ENCODE measurements at regions not wholly inside any gene's neighbourhood (a gene's known extent, or its start where the extent isn't known, plus 50 kb on each side); places are given as distances from the start of the nearest gene placed in this dataset.

DNA sequence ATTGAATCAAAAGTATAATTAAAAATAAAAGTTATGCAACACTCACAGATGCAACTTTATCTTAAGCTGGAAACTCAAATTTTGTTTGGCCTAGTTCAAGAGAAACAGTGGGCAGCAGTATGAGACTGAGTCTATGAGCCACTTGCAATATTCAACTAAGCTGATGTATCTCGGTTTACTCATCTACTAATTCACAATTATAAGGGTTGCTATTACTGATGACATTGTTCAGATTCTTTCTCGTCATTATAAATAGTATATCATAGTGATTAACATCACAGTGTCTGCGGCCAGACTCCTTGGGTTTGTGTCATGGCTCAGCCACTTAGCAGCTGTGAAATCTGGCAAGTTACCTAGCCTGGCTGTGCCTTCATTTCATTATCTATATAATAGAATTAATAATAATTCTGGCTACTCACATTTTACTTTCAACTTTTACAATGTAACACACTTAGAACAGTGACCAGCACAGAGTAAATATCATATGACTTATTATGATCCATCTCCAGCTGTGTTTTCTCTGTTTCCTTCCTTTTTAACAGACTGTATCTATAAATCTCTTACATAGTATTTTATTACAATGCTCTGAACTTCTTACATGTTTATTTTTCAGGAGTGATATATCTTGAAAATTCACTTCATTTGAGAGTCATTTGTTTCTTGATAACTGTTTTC lies 194.3 kb upstream of the RGS18 start:
- TF ChIP-seq CTCF (IDR thresholded peaks at IDR 0.05; ENCODE audit: insufficient read depth, low read depth, low read length) (no peak), EZH2 (IDR thresholded peaks at IDR 0.05; ENCODE audit: insufficient read depth, low read length) (no peak)
